KMS-11 (cell line): ENCODE measurements at regions not wholly inside any gene's neighbourhood (a gene's known extent, or its start where the extent isn't known, plus 50 kb on each side); places are given as distances from the start of the nearest gene placed in this dataset.

ENCODE experiments used
- H2AFZ ChIP-seq: fragments of 200-600 bp; sonication (generic); 2 replicates; pipeline ENCODE4 v1.6.1; 2016; ENCODE audit warnings: antibody characterized with exemption, mixed run types, low read depth
- H3K27ac ChIP-seq: fragments of 200-600 bp; sonication (generic); 2 replicates; pipeline ENCODE4 v1.6.1; 2016; ENCODE audit warnings: mild to moderate bottlenecking, mixed run types
- H3K27me3 ChIP-seq: fragments of 200-600 bp; sonication (generic); 2 replicates; pipeline ENCODE4 v1.6.1; 2017; ENCODE audit warnings: mild to moderate bottlenecking, low read depth, mixed run types, moderate library complexity; ENCODE audit not compliant: insufficient read depth
- H3K36me3 ChIP-seq: fragments of 200-600 bp; sonication (generic); 2 replicates; pipeline ENCODE4 v1.6.1; 2017; ENCODE audit warnings: mild to moderate bottlenecking, mixed run types; ENCODE audit not compliant: insufficient read depth
- H3K4me1 ChIP-seq: fragments of 200-600 bp; sonication (generic); 2 replicates; pipeline ENCODE4 v1.6.1; 2016; ENCODE audit warnings: mild to moderate bottlenecking, low read depth, mixed run types; ENCODE audit not compliant: poor library complexity, severe bottlenecking
- H3K4me2 ChIP-seq: fragments of 200-600 bp; sonication (generic); 2 replicates; pipeline ENCODE4 v1.7.0; 2016; ENCODE audit warnings: mild to moderate bottlenecking, mixed run types
- H3K4me3 ChIP-seq: fragments of 200-600 bp; sonication (generic); IDR thresholded peaks from 2 replicates; pipeline ENCODE4 v1.6.1; 2017; ENCODE audit warnings: low read depth, low read length, mixed read lengths; ENCODE audit not compliant: insufficient read depth
- H3K79me2 ChIP-seq: fragments of 200-600 bp; sonication (generic); 2 replicates; pipeline ENCODE4 v1.6.1; 2016; ENCODE audit warnings: low read depth, mixed run types; ENCODE audit not compliant: insufficient read depth
- H3K9ac ChIP-seq: fragments of 200-600 bp; sonication (generic); 2 replicates; pipeline ENCODE4 v1.6.1; 2016; ENCODE audit warnings: mild to moderate bottlenecking, mixed run types
- H4K20me1 ChIP-seq: fragments of 200-600 bp; sonication (generic); 2 replicates; pipeline ENCODE4 v1.6.1; 2016; ENCODE audit warnings: mild to moderate bottlenecking, mixed run types; ENCODE audit not compliant: insufficient read depth
- TF ChIP-seq, protein P1 (sequence below): fragments of 200-600 bp; sonication (generic); conservative IDR thresholded peaks from 2 replicates; pipeline ENCODE4 v1.6.1; 2017; ENCODE audit warnings: low read depth, mild to moderate bottlenecking, antibody characterized with exemption, low read length, moderate library complexity, mixed read lengths

DNA sequence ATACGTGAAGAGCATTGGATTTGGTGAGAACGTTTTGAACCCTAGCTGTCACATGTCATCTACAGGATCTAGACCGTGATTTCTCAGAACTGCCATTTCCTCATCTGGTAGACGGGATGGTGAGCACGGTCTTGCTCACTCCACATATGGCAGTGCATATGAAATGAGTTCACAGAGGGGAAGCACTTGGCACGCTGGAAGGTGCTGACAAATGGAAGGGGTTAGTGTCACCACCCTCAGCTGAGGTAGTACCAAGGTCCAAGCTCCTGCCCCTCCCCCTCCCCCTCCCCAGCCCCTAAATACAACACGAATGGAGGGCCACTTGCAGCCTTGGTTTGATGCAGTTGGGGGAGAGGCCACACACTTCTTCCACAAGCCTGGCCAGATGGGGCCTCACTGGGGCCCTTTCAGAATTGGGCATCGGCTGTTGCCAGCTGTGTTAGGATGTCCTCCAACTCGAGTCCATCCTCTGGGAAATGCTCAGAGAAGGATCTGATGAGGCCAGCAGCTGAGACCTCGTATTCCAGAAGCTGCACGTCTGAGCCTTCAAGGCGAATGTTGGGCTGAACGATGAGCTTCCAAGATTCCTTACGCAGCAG lies 322.4 kb downstream of the ANXA1 start:
- Histone ChIP-seq H3K9ac (no peak overlapping the region), H3K4me3 (no peak overlapping the region), H4K20me1 (no peaks in the 10 kb centered on the region), H3K36me3 (no peaks in the 10 kb centered on the region), H2AFZ (no peak overlapping the region), H3K4me1 (no peaks in the 10 kb centered on the region), H3K4me2 (no peak overlapping the region), H3K27ac (no peak overlapping the region), H3K79me2 (no peaks in the 10 kb centered on the region), H3K27me3 (no peaks in the 10 kb centered on the region)
- TF ChIP-seq, protein P1, sequence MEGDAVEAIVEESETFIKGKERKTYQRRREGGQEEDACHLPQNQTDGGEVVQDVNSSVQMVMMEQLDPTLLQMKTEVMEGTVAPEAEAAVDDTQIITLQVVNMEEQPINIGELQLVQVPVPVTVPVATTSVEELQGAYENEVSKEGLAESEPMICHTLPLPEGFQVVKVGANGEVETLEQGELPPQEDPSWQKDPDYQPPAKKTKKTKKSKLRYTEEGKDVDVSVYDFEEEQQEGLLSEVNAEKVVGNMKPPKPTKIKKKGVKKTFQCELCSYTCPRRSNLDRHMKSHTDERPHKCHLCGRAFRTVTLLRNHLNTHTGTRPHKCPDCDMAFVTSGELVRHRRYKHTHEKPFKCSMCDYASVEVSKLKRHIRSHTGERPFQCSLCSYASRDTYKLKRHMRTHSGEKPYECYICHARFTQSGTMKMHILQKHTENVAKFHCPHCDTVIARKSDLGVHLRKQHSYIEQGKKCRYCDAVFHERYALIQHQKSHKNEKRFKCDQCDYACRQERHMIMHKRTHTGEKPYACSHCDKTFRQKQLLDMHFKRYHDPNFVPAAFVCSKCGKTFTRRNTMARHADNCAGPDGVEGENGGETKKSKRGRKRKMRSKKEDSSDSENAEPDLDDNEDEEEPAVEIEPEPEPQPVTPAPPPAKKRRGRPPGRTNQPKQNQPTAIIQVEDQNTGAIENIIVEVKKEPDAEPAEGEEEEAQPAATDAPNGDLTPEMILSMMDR = no peak

DNA sequence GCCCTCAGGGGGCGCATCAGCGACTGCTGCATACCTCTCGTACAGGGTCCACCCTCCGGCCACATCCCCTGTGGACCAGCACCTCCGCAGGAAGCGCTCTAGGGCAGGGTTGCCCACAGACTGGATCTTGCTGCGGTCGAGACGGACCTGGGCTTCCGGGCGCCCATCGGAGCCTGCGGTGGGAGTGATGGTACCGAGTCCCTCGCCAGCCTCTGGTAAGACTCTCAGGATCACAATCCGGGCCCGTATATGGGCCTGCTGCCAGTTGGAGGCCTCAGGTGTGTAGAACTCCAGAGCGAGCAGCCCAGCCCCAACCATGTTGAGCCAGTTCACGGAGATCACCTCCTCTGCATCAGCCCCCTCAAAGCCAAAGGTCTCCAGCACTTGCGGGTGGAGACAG lies 323.0 kb downstream of the ANXA1 start:
- Histone ChIP-seq H3K36me3 (no peaks in the 10 kb centered on the region), H3K4me2 (no peak overlapping the region)
- TF ChIP-seq, protein P1 = no peak

DNA sequence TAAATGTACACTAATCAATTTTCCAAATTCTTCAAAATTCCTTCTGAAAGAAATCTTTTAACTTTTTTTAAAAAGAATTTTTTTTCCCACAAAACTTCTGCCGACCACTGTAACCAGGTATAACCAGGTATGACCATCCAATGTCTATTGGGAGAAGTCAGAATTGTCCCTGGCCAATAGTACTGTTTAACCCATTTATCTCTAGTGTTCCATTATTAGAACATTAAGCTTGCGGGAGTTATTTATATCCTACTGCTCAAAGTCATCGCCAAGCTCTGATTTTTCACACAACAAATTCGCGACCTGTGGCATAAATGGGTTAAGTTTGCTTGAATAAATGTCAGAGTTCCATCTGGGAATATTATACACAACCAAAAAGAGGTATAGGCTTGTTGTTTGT lies 343.2 kb downstream of the ANXA1 start:
- Histone ChIP-seq H3K4me2 (no peak overlapping the region), H3K9ac (no peak overlapping the region), H3K4me3 (no peak overlapping the region), H3K36me3 (no peaks in the 10 kb centered on the region), H3K27me3 (no peaks in the 10 kb centered on the region), H3K27ac (no peak overlapping the region), H4K20me1 (no peaks in the 10 kb centered on the region), H3K79me2 (no peaks in the 10 kb centered on the region), H3K4me1 (no peaks in the 10 kb centered on the region), H2AFZ (no peak overlapping the region)
- TF ChIP-seq, protein P1 = no peak

More for the DNA sequence above, 323.0 kb downstream of the ANXA1 start:
- no peaks in the 10 kb centered on the region for H4K20me1 ChIP-seq
- no peak overlapping the region for H3K4me3 ChIP-seq
- H3K4me1 ChIP-seq = no peaks in the 10 kb centered on the region
- H3K9ac ChIP-seq = no peak overlapping the region
- H3K27ac ChIP-seq = no peak overlapping the region
- H2AFZ ChIP-seq = no peak overlapping the region
- H3K79me2 ChIP-seq = no peaks in the 10 kb centered on the region
- no peaks in the 10 kb centered on the region for H3K27me3 ChIP-seq

DNA sequence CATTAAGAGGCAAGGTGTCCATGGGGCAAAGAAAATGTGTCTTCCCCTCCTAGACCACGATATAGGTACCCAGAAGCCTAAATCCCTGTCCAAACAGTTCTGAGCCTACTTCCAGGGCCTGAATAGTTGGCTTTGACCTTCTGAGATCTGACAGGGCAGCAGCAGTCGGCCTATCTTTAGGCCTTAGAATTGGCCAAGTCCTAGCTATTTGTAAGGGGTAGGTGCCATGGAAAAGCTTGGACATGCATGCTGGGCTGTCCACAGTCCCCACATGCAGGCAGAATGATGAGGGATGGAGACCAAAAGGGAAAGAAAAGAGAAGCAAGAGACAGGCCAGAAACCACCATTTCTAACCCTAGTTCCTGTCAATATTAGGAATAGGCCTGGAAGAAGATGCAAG lies 346.1 kb downstream of the ANXA1 start:
- H3K27me3 ChIP-seq = no peaks in the 10 kb centered on the region
- H3K4me3 ChIP-seq = no peak overlapping the region
- TF ChIP-seq, protein P1 = no peak
- H3K9ac ChIP-seq = no peak overlapping the region
- no peak overlapping the region for H2AFZ ChIP-seq
- no peaks in the 10 kb centered on the region for H4K20me1 ChIP-seq
- H3K36me3 ChIP-seq = no peaks in the 10 kb centered on the region
- no peaks in the 10 kb centered on the region for H3K4me1 ChIP-seq
- H3K27ac ChIP-seq = no peak overlapping the region
- H3K4me2 ChIP-seq = no peak overlapping the region
- H3K79me2 ChIP-seq = no peaks in the 10 kb centered on the region
